Stomach (tissue), 4 donors: ENCODE measurements at regions not wholly inside any gene's neighbourhood (a gene's known extent, or its start where the extent isn't known, plus 50 kb on each side); places are given as distances from the start of the nearest gene placed in this dataset.

ENCODE experiments used
- EP300 ChIP-seq: sonication (generic); formaldehyde crosslinking; IDR thresholded peaks from one replicate; pipeline ENCODE4 v1.6.1; 2017; ENCODE audit warnings: antibody characterized with exemption
- TF ChIP-seq, protein P1 (sequence below), 7 experiments: fragments of 450-650 bp in 4 of 7; fragments of 200-600 bp in 3 of 7; sonication (generic) in 3 of 7; IDR thresholded peaks; one replicate each; pipeline ENCODE4 v1.5.1; 2016 to 2019; ENCODE audit warnings: antibody characterized with exemption in 7 of 7, control low read depth in 2 of 7, mild to moderate bottlenecking in 1 of 7

DNA sequence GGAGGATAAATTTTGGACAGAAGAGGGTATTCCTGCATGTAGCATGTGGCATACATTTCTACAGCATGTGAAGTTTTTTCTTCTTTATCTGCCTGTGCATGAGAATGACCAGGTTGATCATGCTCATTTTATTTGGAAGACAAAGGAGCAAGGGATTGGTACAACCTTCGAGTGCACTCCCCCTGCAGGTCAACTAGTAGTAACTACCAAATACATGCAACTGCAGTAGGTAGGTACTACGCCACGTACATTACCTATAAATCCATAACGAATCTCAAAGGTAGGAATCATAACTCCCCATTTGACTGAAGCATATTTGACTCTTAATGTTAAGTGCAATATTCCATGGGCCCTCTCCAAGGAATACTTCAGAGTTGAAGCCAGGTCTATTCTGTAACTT is 763.9 kb downstream of the TSN start:
- no peak for TF ChIP-seq EP300
- TF ChIP-seq, protein P1, sequence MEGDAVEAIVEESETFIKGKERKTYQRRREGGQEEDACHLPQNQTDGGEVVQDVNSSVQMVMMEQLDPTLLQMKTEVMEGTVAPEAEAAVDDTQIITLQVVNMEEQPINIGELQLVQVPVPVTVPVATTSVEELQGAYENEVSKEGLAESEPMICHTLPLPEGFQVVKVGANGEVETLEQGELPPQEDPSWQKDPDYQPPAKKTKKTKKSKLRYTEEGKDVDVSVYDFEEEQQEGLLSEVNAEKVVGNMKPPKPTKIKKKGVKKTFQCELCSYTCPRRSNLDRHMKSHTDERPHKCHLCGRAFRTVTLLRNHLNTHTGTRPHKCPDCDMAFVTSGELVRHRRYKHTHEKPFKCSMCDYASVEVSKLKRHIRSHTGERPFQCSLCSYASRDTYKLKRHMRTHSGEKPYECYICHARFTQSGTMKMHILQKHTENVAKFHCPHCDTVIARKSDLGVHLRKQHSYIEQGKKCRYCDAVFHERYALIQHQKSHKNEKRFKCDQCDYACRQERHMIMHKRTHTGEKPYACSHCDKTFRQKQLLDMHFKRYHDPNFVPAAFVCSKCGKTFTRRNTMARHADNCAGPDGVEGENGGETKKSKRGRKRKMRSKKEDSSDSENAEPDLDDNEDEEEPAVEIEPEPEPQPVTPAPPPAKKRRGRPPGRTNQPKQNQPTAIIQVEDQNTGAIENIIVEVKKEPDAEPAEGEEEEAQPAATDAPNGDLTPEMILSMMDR (IDR thresholded peaks at IDR 0.05): no peak
